ENCODE measurements at regions not wholly inside any gene's neighbourhood (a gene's known extent, or its start where the extent isn't known, plus 50 kb on each side); places are given as distances from the start of the nearest gene placed in this dataset.
"Not testable (repeated sequence)": the region's sequence is repeated elsewhere in the genome, so short reads cannot be mapped to it uniquely, and the experiment has no call there.

DNA sequence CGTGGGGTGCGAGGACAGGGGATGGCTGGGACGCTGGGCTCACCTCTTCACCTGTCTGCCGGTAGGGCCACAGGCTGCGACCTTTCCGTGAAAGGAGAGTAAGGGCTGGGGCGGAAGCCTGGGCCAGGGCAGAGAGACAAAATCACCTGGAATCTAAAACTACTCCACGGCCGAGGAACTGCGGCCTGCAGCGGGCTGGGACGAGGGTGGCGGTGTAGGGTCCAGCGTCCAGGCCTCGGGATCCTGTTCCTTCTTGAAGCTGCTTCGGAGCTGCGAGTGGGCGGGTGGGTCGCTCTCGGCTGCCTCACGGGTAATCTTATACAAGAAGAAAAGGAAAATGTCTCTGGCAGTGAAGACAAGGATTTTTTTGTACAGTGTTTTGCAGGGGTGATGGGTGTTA, 356.5 kb downstream of the ZNF33B start:
- ATAC-seq (ENCODE audit: low read depth); H3K27me3 Mint-ChIP-seq; H3K9me3 Mint-ChIP-seq; POLR2A ChIA-PET; H3K4me3 Mint-ChIP-seq; DNase-seq; H3K36me3 Mint-ChIP-seq; H3K4me1 Mint-ChIP-seq; H3K27ac Mint-ChIP-seq: not testable (repeated sequence)

DNA sequence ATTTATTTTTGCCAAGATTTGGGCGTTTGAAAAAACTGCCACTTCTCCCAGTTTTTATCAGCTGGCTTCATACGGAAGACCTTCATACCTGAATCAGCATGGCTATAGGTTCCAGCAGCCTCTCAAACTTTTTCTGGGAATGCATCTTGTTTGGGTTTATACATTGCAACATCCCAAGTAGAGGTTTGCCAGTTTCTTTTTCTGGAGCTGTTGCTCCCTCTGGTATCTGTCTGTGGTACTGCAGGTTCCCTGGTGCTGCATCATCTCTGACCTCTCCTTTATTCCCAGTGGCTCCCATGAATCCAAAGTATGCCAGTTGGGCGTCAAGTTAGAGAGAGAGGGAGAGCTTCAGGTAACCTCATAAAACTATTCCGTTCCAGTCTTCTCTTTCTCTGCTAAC, 368.6 kb downstream of the ZNF33B start:
- H3K36me3 Mint-ChIP-seq; H3K9me3 Mint-ChIP-seq; ATAC-seq (ENCODE audit: low read depth); POLR2A ChIA-PET; H3K27ac Mint-ChIP-seq; DNase-seq; H3K4me1 Mint-ChIP-seq; H3K4me3 Mint-ChIP-seq; H3K27me3 Mint-ChIP-seq: not testable (repeated sequence)

DNA sequence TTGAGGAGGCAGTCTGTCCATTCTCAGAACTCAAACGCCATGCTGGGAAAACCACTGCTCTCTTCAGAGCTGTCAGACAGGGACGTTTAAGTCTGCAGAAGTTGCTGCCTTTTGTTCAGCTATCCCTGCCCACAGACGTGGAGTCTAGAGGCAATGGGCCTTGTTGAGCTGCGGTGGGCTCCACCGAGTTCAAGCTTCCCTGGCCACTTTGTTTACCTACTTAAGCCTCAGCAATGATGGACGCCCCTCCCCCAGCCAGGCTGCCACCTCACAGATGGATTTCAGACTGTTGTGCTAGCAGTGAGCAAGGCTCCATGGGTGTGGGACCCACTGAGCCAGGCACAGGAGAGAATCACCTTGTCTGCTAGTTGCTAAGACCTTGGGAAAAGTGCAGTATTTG, 375.1 kb downstream of the ZNF33B start:
- peaks cover 12% of the 10 kb centered on the region for H3K9me3 Mint-ChIP-seq
- DNase-seq; H3K4me1 Mint-ChIP-seq; H3K27ac Mint-ChIP-seq; H3K4me3 Mint-ChIP-seq; H3K36me3 Mint-ChIP-seq; H3K27me3 Mint-ChIP-seq; POLR2A ChIA-PET; ATAC-seq (ENCODE audit: low read depth): not testable (repeated sequence)

DNA sequence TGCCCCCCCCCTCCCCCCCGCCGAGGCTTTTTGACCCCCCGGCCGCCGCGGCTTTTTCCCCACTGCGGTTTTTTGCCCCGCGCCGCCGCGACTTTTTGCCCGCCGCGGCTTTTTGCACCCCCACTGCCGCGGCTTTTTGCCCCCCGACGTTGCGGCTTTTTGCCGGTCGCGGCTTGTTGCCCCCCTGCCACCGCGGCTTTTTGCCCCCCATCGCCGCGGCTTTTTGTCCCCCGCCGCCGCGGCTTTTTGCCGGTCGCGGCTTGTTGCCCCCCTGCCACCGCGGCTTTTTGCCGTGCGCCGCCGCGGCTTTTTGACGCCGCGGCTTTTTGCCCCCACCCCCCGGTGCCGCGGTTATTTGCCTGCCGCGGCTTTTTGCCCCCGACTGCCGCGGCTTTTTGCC, 395.4 kb downstream of the ZNF33B start:
- H3K27ac Mint-ChIP-seq; H3K4me1 Mint-ChIP-seq; ATAC-seq (ENCODE audit: low read depth); POLR2A ChIA-PET; DNase-seq; H3K9me3 Mint-ChIP-seq; H3K27me3 Mint-ChIP-seq; H3K4me3 Mint-ChIP-seq; H3K36me3 Mint-ChIP-seq: not testable (repeated sequence)

DNA sequence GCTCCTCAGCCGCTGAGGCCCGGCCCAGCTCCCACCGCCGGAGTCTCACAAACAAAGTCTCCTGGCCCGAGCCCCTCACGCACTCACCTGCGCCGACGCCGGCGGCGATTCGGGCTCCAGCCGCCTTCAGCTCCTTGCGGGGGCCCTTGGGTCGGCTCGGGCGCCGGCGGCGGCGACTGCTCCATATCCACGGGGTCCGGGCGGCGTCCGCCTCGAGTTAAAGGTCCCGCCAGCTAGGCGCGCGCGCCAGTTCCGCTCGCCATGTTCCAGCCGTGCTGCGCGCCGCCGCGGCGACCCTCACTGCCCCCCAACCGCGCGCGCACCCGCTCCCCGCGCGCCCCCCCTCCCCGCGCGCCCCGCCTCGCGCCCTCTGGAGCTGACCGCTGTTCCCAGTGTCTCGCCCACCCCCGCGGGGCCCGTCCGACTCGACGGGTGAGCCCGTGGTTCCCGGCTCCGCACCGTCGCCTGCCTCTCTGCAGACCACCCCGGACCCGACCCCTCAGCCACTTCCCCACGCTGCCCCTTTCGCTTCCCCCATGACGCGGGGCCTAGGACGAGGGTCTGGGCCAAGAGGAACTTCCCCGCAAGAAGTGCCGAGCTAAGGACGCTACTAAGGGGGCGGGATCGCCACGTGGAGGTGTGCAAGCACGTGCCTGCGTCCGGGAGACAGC, 396.1 kb downstream of the ZNF33B start:
- Mint-ChIP-seq H3K27ac (no peak overlapping the region), H3K4me3 (no peak overlapping the region), H3K27me3 (no peaks in the 10 kb centered on the region), H3K4me1 (no peaks in the 10 kb centered on the region), H3K36me3 (no peaks in the 10 kb centered on the region), H3K9me3 (peaks cover 5% of the 10 kb centered on the region)
- ATAC-seq (ENCODE audit: low read depth): no peak
- POLR2A ChIA-PET: no interaction called here
- no peak for DNase-seq

DNA sequence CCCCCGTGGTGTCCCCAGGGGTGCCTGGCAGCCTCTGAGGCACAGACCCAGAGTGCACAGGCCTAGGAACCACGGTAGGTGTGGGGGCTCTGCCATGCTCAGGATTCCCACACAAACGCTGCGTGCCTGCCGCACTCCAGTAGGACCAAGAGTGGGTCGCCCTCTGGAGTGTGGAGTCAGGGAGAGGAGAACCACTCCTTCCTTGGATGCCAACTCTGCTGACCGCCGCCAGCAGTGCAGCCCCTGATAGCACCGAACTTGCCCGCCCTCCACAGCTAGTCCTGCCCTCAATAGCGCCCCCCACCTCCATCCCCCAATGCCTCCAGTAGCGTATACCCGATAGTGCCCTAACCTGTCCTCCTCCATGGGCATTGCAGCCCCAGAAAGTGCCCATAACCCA, 402.0 kb downstream of the ZNF33B start:
- H3K27me3 Mint-ChIP-seq; ATAC-seq (ENCODE audit: low read depth); H3K9me3 Mint-ChIP-seq; H3K4me3 Mint-ChIP-seq; H3K36me3 Mint-ChIP-seq; H3K4me1 Mint-ChIP-seq; DNase-seq; POLR2A ChIA-PET; H3K27ac Mint-ChIP-seq: not testable (repeated sequence)

DNA sequence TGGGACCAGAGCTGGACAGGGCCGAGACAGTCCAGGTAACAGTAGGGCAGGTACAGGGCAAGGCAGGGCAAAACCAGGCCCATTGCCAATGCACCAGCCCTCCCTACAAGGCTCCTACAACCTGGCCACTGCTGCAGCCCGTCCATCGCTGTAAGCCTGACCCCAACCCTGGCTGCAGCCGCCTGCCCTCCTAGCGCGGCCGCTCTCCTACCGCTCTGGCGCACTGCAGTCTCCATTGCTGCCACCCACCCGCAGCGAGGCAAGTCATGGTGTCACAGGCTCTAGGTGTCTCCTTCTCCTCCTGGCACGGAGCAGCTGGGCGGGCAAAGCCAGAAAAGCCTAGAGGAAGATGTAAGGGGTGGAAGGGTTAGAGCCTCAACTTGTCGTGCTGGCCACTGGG, 402.6 kb downstream of the ZNF33B start:
- DNase-seq; H3K36me3 Mint-ChIP-seq; H3K4me3 Mint-ChIP-seq; H3K9me3 Mint-ChIP-seq; H3K4me1 Mint-ChIP-seq; H3K27ac Mint-ChIP-seq; POLR2A ChIA-PET; ATAC-seq (ENCODE audit: low read depth); H3K27me3 Mint-ChIP-seq: not testable (repeated sequence)

DNA sequence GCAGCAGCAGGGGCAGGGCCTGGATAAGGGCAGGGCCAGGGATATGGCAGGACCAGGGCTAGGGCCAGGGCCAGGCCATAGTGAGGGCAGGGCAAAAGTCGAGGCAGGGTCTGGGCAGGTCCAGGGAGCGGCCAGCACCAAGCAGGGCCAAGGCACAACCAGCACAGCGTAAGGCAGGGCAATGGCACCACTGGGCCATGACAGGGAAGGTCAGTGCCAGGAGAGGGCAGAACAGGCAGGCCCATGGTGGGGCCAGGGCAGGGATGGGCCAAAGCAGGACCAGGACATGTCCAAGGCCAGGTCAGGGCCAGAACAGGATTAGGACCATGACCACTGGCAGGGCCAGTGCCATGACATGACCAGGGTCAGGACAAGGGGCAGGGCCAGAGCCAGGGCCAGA, 403.1 kb downstream of the ZNF33B start:
- H3K4me3 Mint-ChIP-seq; POLR2A ChIA-PET; DNase-seq; H3K27ac Mint-ChIP-seq; H3K36me3 Mint-ChIP-seq; ATAC-seq (ENCODE audit: low read depth); H3K4me1 Mint-ChIP-seq; H3K27me3 Mint-ChIP-seq: not testable (repeated sequence)
- H3K9me3 Mint-ChIP-seq: peaks cover 11% of the 10 kb centered on the region

DNA sequence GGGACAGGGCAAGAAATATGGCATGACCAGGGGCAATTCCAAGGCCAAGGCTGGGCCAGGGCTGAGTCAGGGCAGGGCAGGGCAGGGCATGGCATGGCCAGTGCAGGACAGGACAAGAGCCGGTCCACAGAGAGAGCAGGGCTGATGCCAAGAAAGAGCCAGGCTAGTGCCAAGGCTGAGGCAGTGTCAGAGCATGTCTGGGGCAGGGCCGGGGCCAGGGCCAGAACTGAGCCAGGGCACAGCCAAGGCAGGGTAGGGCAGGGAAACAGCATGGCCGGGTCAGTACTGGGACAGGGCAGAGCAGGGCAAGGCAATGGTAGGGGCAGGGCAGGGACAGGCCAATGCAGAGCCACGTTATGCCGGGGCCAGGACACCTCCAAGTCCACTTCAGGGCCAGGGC, 403.9 kb downstream of the ZNF33B start:
- H3K27me3 Mint-ChIP-seq; POLR2A ChIA-PET; ATAC-seq (ENCODE audit: low read depth); H3K36me3 Mint-ChIP-seq; H3K27ac Mint-ChIP-seq; H3K4me3 Mint-ChIP-seq; DNase-seq; H3K4me1 Mint-ChIP-seq: not testable (repeated sequence)
- H3K9me3 Mint-ChIP-seq: peaks cover 11% of the 10 kb centered on the region

DNA sequence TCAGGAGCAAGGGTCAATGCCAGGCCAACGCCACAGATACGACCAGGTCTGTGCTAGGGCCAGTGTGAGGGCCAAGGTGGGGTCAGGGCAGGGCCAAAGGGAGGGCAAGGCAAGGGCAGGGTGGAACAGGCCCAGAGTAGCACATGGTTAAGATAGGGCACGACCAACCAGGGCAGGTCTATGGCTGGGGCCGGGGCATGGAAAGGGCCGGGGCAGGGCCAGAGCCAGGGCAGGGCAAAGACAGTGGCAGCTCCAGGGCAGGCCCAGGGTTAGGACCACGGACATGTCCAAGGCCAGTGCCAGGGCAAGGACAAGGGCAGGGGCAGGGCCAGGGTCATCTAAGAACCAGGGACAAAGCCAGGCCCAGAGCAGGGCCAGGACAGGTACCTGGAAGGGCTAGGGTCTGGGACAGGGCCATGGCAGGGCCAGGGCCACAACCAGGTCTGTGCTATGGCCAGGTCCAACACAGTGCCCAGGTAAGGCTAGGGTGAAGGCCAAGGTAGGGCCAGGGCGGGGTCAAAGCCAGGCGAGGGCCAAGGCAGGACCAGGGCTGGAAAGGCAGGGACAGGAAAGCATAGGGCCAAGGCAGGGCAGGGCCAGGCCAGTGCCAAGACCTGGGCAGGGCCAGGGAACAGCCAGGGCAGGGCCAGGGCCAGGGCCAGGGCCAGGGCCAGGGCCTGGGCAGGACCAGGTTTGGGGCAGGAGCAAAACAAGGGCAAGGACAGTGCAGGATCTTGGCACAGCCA, 404.7 kb downstream of the ZNF33B start:
- ATAC-seq (ENCODE audit: low read depth); POLR2A ChIA-PET; H3K27ac Mint-ChIP-seq; H3K27me3 Mint-ChIP-seq; H3K4me1 Mint-ChIP-seq; H3K4me3 Mint-ChIP-seq; DNase-seq; H3K36me3 Mint-ChIP-seq: not testable (repeated sequence)
- peaks cover 11% of the 10 kb centered on the region for H3K9me3 Mint-ChIP-seq

DNA sequence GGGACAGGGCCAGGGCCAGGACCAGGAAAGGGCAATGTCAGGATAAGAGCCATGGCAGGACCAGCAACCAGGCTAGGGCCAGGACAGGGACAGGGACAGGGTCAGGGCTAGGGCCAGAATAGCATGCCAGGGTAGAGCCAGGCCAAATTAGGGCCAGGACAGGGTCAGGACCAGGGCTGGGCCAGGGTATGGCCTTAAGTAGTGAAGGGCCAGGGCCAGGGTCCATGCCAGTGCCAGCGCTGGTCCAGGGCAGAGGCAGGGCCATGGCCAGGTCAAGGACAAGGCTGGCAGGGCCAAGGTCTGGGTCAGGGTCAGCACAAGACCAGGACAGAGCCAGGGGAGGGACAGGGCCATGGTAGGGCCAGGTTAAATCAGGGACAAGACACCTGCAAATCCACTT, 405.4 kb downstream of the ZNF33B start:
- H3K9me3 Mint-ChIP-seq: peaks cover 17% of the 10 kb centered on the region
- H3K36me3 Mint-ChIP-seq; ATAC-seq (ENCODE audit: low read depth); POLR2A ChIA-PET; DNase-seq; H3K4me1 Mint-ChIP-seq; H3K4me3 Mint-ChIP-seq; H3K27ac Mint-ChIP-seq; H3K27me3 Mint-ChIP-seq: not testable (repeated sequence)

DNA sequence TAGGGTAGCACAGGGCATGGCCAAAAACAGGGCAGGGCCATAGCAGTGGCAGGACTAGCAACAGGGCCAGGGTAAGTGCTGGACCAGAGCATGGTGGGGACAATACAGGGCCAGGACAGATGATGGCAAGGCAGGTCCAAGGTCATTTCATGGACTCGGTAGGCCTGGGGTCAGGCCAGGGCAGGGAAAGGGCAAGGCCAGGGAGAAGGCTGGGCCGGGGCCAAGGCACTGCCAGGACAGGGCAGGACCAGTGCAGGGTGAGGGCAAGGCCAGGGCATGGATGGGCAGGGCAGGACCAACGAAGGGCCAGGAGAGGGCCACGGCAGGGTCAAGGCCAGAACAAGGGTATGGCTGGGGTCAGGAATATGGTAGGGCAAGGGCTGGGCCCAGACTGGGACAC, 407.6 kb downstream of the ZNF33B start:
- H3K4me1 Mint-ChIP-seq; ATAC-seq (ENCODE audit: low read depth); H3K27ac Mint-ChIP-seq; DNase-seq; H3K36me3 Mint-ChIP-seq; H3K27me3 Mint-ChIP-seq; POLR2A ChIA-PET; H3K4me3 Mint-ChIP-seq: not testable (repeated sequence)
- peaks cover 34% of the 10 kb centered on the region for H3K9me3 Mint-ChIP-seq

DNA sequence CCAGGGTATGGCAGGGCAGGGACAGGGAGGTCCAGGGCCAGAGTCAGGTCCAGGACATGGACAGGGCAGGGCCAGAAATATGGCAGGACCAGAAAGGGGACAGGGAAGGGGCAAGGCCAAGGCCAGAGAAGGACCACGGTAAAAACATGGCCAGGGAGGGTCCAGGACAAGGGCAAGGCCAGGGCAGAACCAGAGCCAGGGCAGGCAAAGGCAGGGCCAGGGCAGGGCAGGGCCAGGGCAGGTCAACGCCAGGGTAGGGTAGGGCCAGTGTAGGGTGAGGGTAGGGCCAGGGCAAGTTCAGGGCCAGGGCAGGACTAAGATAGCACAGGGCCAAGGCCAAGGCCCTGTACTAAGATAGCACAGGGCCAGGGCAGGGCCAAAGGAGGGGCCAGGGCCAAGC, 408.3 kb downstream of the ZNF33B start:
- H3K27me3 Mint-ChIP-seq; H3K36me3 Mint-ChIP-seq; H3K4me3 Mint-ChIP-seq; H3K4me1 Mint-ChIP-seq; ATAC-seq (ENCODE audit: low read depth); POLR2A ChIA-PET; DNase-seq; H3K27ac Mint-ChIP-seq: not testable (repeated sequence)
- peaks cover 34% of the 10 kb centered on the region for H3K9me3 Mint-ChIP-seq

DNA sequence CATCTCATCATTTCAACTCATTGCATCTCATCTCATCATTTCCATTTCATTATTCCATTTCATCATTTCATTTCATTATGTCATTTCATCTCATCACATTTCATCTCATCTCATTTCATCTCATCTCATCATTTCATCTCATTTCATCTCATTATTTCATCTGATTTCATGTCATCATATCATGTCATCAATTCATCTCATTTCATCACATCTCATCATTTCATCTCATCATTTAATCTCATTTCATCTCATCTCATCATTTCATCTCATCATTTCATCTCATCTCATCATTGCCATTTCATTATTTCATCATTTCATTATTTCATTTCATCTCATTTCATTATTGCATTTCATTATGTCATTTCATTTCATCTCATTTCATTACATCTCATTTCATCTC, 410.5 kb downstream of the ZNF33B start:
- DNase-seq, H3K4me3 Mint-ChIP-seq: not testable (repeated sequence)

More for the DNA sequence above, 410.5 kb downstream of the ZNF33B start:
- H3K4me1 Mint-ChIP-seq; H3K27ac Mint-ChIP-seq; POLR2A ChIA-PET; ATAC-seq (ENCODE audit: low read depth); H3K27me3 Mint-ChIP-seq; H3K36me3 Mint-ChIP-seq: not testable (repeated sequence)
- H3K9me3 Mint-ChIP-seq: peaks cover 34% of the 10 kb centered on the region
